ENCODE measurements at regions not wholly inside any gene's neighbourhood (a gene's known extent, or its start where the extent isn't known, plus 50 kb on each side); places are given as distances from the start of the nearest gene placed in this dataset.
A peak's percentile ranks its signal among the peaks of the same experiment; 100 is the strongest.

DNA sequence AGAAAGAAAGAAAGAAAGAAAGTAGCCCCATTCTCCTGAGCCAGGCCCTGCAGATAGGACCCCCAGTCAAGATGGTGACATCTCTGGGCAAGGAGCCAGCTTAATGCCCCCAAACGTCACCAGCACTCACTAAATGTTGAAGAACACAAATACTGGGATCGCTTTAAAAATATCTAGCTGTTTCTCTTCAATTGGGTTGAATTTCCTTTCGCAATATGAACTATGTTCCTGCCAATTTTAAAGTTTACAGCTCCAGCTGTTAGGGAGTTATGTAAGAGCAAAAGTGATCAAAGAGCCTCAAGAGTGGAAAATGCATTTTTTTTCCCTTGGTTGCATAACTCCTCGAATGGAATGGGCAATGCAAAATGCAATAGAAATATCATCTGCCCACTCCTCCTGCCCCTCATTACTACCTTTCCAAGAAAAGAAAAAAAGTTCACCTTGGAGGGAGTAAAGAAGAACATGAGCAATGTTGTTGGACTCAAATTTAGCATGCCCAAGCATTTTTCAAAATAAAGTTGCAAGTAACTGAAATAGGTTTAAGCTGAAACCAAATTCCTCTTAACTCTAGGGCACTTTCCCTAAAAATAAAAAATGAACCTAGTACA lies 244.2 kb upstream of the PIK3R1 start:
- Histone ChIP-seq H3K36me3 (ENCODE audit: control insufficient read depth in 2 of 2, insufficient read depth in 2 of 2, low read length in 1 of 2) (no peaks in the 10 kb centered on the region), H3K4me3 (ENCODE audit: low read depth in 1 of 2, low read length in 2 of 2) (no peak overlapping the region), H3K4me1 (ENCODE audit: control insufficient read depth in 2 of 2, insufficient read depth in 2 of 2, low read length in 1 of 2) (no peaks in the 10 kb centered on the region), H3K27ac (ENCODE audit: low read depth in 2 of 2, low read length in 1 of 2) (peak overlapping the region in 1 of 2 donors; percentile 63), H3K9me3 (ENCODE audit: control insufficient read depth in 2 of 2, insufficient read depth in 1 of 2, low read depth in 1 of 2, low read length in 1 of 2) (no peaks in the 10 kb centered on the region), H3K27me3 (ENCODE audit: control insufficient read depth in 1 of 2, insufficient read depth in 2 of 2, low read length in 2 of 2) (no peaks in the 10 kb centered on the region)
- 17 to 31% methylated on average over 4 of the region's 4 CpGs for WGBS, 2 donors

DNA sequence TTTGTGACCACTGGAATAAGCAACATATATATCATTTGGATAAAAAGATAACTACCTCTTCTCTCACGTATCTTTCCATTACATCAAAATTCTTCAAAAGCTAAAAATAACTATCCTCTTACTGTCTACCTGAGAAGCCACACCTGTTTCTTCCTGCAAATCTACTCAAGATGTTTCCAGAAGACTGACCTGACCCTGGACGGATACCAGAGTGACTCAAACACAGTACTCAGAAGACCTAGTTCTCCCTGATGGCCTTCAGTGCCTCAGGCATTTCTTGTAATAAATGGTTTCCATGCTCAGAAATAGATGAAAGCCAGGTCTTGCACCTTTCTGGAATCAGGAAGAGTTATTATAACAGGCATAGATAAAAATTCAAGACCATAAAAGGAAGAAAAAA lies 245.9 kb upstream of the PIK3R1 start:
- no peak overlapping the region for H3K4me3 ChIP-seq (ENCODE audit: low read depth in 1 of 2, low read length in 2 of 2)
- H3K9me3 ChIP-seq (ENCODE audit: control insufficient read depth in 2 of 2, insufficient read depth in 1 of 2, low read depth in 1 of 2, low read length in 1 of 2), result no peaks in the 10 kb centered on the region
- H3K27me3 ChIP-seq (ENCODE audit: control insufficient read depth in 1 of 2, insufficient read depth in 2 of 2, low read length in 2 of 2), result no peaks in the 10 kb centered on the region
- 65 to 70% methylated on average over 2 of the region's 2 CpGs for WGBS, 2 donors
- no peak overlapping the region for H3K27ac ChIP-seq (ENCODE audit: low read depth in 2 of 2, low read length in 1 of 2)
- H3K4me1 ChIP-seq (ENCODE audit: control insufficient read depth in 2 of 2, insufficient read depth in 2 of 2, low read length in 1 of 2), result peaks cover 0 to 2% of the 10 kb centered on the region in 2 donors
- H3K36me3 ChIP-seq (ENCODE audit: control insufficient read depth in 2 of 2, insufficient read depth in 2 of 2, low read length in 1 of 2), result no peaks in the 10 kb centered on the region

DNA sequence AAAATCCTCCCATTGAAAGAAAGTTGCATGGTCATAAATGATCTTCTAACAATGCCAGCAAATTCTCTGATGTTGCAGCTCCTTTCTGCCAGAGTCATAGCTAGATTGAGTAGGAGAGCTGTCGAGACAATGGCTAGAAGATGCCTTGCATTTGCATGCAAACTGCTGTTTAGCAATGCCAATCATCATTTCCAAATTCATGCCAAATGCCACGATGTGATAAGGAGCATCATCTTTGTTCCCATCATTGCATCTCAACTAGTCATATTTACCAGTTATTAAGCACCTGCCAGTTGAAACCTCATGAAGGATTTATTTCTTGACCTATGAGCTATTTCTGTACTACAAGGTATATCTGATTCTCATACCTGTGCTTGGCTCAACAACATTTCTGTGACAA lies 246.4 kb upstream of the PIK3R1 start:
- H3K27ac ChIP-seq (ENCODE audit: low read depth in 2 of 2, low read length in 1 of 2), result no peak overlapping the region
- no peaks in the 10 kb centered on the region for H3K9me3 ChIP-seq (ENCODE audit: control insufficient read depth in 2 of 2, insufficient read depth in 1 of 2, low read depth in 1 of 2, low read length in 1 of 2)
- 72 to 79% methylated on average over 2 of the region's 2 CpGs for WGBS, 2 donors
- no peaks in the 10 kb centered on the region for H3K27me3 ChIP-seq (ENCODE audit: control insufficient read depth in 1 of 2, insufficient read depth in 2 of 2, low read length in 2 of 2)
- no peaks in the 10 kb centered on the region for H3K36me3 ChIP-seq (ENCODE audit: control insufficient read depth in 2 of 2, insufficient read depth in 2 of 2, low read length in 1 of 2)
- H3K4me3 ChIP-seq (ENCODE audit: low read depth in 1 of 2, low read length in 2 of 2), result no peak overlapping the region
- H3K4me1 ChIP-seq (ENCODE audit: control insufficient read depth in 2 of 2, insufficient read depth in 2 of 2, low read length in 1 of 2), result peaks cover 0 to 3% of the 10 kb centered on the region in 2 donors

DNA sequence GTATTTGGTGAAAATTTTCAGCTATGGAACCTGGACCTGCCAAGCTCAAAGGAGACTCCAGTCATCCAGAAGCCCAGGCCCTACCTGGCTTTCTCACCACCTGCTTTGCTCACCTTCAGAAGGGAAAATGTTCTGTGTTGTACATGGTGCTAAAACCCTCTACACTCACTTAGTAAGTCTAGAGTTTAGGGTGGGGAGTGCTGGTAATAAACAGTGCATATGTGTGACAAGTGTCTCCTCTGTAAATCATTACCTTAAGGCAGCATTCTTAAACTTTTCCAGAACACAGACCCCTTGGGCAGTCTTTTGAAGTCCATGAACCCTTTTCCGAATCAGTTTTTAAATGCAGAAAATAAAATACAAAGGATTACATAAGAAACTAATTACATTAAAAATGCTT lies 248.8 kb upstream of the PIK3R1 start:
- WGBS, 2 donors, result 95 to 96% methylated on average over 1 of the region's 1 CpG
- Histone ChIP-seq H3K4me1 (ENCODE audit: control insufficient read depth in 2 of 2, insufficient read depth in 2 of 2, low read length in 1 of 2) (peaks cover 0 to 5% of the 10 kb centered on the region in 2 donors), H3K27ac (ENCODE audit: low read depth in 2 of 2, low read length in 1 of 2) (no peak overlapping the region)

DNA sequence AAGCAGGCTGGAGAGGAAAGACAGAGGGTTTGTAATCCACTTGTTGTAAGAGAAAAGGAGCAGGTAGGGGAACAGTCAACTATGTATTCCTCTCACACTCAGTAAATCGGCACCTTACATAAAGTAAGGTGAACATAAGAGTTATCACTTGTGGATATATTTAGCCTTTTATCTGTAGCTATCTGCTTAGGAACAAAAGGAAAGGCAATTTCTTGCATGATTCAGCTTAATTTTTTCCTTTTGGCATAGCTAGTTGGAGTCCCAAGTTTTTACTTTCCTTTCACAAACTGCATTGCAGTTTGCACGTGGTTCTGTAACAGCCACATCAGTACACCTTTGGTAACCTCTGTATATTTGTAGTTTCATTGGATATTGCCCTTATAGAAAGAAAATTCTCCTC lies 250.9 kb upstream of the PIK3R1 start:
- peak overlapping the region in 1 of 2 donors; percentile 8 for H3K27ac ChIP-seq (ENCODE audit: low read depth in 2 of 2, low read length in 1 of 2)
- H3K4me3 ChIP-seq (ENCODE audit: low read depth in 1 of 2, low read length in 2 of 2), result no peak overlapping the region

More for the DNA sequence above, 248.8 kb upstream of the PIK3R1 start:
- Histone ChIP-seq H3K27me3 (ENCODE audit: control insufficient read depth in 1 of 2, insufficient read depth in 2 of 2, low read length in 2 of 2) (no peaks in the 10 kb centered on the region), H3K4me3 (ENCODE audit: low read depth in 1 of 2, low read length in 2 of 2) (no peak overlapping the region), H3K9me3 (ENCODE audit: control insufficient read depth in 2 of 2, insufficient read depth in 1 of 2, low read depth in 1 of 2, low read length in 1 of 2) (no peaks in the 10 kb centered on the region), H3K36me3 (ENCODE audit: control insufficient read depth in 2 of 2, insufficient read depth in 2 of 2, low read length in 1 of 2) (no peaks in the 10 kb centered on the region)

DNA sequence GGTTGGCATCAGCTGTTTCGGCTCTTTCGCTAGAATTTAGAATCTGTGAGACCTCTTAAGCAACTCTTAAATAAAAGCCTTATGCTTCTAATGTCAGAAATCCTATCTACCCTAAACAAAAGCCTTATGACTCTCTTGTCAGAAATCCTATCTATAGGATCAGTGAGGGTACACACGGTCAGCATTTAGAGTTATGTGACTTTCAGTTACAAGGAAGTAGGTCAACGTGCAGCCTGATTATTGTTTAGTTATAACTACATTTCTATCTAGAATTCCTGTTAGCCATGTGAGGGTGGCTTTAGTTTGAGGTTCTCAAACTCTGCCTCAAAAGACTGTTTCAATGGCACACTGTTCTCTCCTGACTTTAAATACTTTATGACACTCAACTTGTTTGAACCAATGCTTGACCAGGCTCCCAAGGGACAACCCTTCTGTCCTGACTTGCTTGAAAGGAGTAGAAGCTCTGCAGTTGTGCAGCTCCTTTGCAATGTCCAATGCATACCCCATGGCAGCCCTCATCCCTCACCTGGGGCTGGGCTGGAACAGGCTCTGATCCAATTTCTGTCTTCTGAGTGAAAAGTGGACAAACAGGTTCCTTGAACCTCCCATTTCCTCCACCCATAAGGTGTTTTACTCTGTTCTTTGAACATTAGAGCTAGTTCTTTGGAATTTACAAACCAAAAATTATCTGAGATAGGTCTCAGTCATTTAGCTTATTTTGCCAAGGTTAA lies 251.6 kb upstream of the PIK3R1 start:
- peak overlapping the region in 1 of 2 donors; percentile 8 for H3K27ac ChIP-seq (ENCODE audit: low read depth in 2 of 2, low read length in 1 of 2)
- H3K4me1 ChIP-seq (ENCODE audit: control insufficient read depth in 2 of 2, insufficient read depth in 2 of 2, low read length in 1 of 2), result peaks cover 0 to 7% of the 10 kb centered on the region in 2 donors
- no peaks in the 10 kb centered on the region for H3K36me3 ChIP-seq (ENCODE audit: control insufficient read depth in 2 of 2, insufficient read depth in 2 of 2, low read length in 1 of 2)
- no peak overlapping the region for H3K4me3 ChIP-seq (ENCODE audit: low read depth in 1 of 2, low read length in 2 of 2)
- no peaks in the 10 kb centered on the region for H3K27me3 ChIP-seq (ENCODE audit: control insufficient read depth in 1 of 2, insufficient read depth in 2 of 2, low read length in 2 of 2)
- no peaks in the 10 kb centered on the region for H3K9me3 ChIP-seq (ENCODE audit: control insufficient read depth in 2 of 2, insufficient read depth in 1 of 2, low read depth in 1 of 2, low read length in 1 of 2)
- WGBS, 2 donors, result 86 to 91% methylated on average over 4 of the region's 4 CpGs

More for the DNA sequence above, 250.9 kb upstream of the PIK3R1 start:
- Histone ChIP-seq H3K27me3 (ENCODE audit: control insufficient read depth in 1 of 2, insufficient read depth in 2 of 2, low read length in 2 of 2) (no peaks in the 10 kb centered on the region), H3K36me3 (ENCODE audit: control insufficient read depth in 2 of 2, insufficient read depth in 2 of 2, low read length in 1 of 2) (no peaks in the 10 kb centered on the region), H3K9me3 (ENCODE audit: control insufficient read depth in 2 of 2, insufficient read depth in 1 of 2, low read depth in 1 of 2, low read length in 1 of 2) (no peaks in the 10 kb centered on the region), H3K4me1 (ENCODE audit: control insufficient read depth in 2 of 2, insufficient read depth in 2 of 2, low read length in 1 of 2) (peaks cover 0 to 7% of the 10 kb centered on the region in 2 donors)
- WGBS, 2 donors, result 43 to 46% methylated on average over 2 of the region's 2 CpGs

DNA sequence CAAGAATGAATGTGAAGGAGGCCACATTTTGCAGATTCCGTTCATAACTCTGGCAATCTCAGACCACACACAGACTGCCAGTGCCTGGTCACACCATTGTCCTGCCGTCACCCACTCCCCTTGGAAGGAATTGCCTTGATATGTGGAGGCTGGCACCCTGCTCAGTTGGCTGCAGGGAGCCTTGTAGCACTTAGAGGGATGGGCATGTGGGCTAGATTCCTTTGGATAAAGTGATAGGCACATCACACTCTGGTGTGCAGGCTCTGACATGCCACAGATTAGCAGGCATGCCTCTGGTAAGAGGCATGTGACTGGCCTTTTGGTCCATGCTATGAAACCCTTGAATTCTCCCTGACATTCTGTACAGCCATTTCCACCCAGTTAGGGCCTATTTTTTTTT lies 254.6 kb upstream of the PIK3R1 start:
- 48 to 53% methylated on average over 2 of the region's 2 CpGs for WGBS, 2 donors
- H3K27ac ChIP-seq (ENCODE audit: low read depth in 2 of 2, low read length in 1 of 2), result no peak overlapping the region
- no peak overlapping the region for H3K4me3 ChIP-seq (ENCODE audit: low read depth in 1 of 2, low read length in 2 of 2)
- H3K36me3 ChIP-seq (ENCODE audit: control insufficient read depth in 2 of 2, insufficient read depth in 2 of 2, low read length in 1 of 2), result no peaks in the 10 kb centered on the region
- peaks cover 0 to 7% of the 10 kb centered on the region in 2 donors for H3K4me1 ChIP-seq (ENCODE audit: control insufficient read depth in 2 of 2, insufficient read depth in 2 of 2, low read length in 1 of 2)
- no peaks in the 10 kb centered on the region for H3K9me3 ChIP-seq (ENCODE audit: control insufficient read depth in 2 of 2, insufficient read depth in 1 of 2, low read depth in 1 of 2, low read length in 1 of 2)
- no peaks in the 10 kb centered on the region for H3K27me3 ChIP-seq (ENCODE audit: control insufficient read depth in 1 of 2, insufficient read depth in 2 of 2, low read length in 2 of 2)

DNA sequence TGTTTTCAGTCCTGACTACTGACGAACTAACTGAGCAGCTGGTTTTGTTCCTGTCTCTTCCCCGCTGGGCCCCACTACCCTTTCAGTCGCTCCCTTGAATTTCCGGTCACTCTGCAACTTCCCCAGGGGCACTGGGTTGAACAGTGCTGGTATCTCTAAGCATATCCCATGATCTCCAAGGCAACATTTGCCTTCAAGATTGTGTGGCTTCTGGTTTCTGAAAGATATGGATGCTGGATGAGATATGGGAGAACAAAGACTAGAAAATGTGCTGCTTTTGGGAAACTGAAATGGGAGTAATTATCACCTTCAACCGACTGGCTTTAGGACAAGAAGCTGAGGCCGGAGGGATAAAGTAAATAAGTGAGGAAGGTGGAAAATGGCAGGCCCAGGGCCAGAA lies 258.2 kb upstream of the PIK3R1 start:
- 76 to 85% methylated on average over 5 to 6 of the region's 6 CpGs for WGBS, 2 donors

DNA sequence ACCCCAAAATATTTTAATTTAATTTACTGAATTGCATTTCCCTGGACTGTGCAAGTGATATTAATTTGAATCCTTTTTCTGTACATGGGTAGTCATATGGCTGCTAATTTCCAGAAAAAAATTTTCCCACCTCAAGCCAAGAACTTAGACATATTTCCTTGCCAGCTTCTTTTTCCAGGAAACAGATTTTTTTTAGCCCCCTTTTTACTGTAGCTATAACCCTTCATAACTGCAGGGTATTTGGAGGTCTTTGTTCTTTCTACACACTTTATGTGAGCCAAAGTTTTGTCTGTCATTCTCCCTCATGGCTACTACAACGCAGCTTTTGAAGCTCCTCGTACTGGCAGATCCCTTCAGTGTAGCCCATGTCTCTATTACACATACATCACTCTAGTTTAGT lies 261.2 kb upstream of the PIK3R1 start:
- H3K9me3 ChIP-seq (ENCODE audit: control insufficient read depth in 2 of 2, insufficient read depth in 1 of 2, low read depth in 1 of 2, low read length in 1 of 2), result no peaks in the 10 kb centered on the region
- no peaks in the 10 kb centered on the region for H3K27me3 ChIP-seq (ENCODE audit: control insufficient read depth in 1 of 2, insufficient read depth in 2 of 2, low read length in 2 of 2)
- no peaks in the 10 kb centered on the region for H3K36me3 ChIP-seq (ENCODE audit: control insufficient read depth in 2 of 2, insufficient read depth in 2 of 2, low read length in 1 of 2)
- H3K27ac ChIP-seq (ENCODE audit: low read depth in 2 of 2, low read length in 1 of 2), result no peak overlapping the region
- WGBS, 2 donors, result 67 to 70% methylated on average over 2 of the region's 2 CpGs
- H3K4me1 ChIP-seq (ENCODE audit: control insufficient read depth in 2 of 2, insufficient read depth in 2 of 2, low read length in 1 of 2), result no peaks in the 10 kb centered on the region
- H3K4me3 ChIP-seq (ENCODE audit: low read depth in 1 of 2, low read length in 2 of 2), result no peak overlapping the region

More for the DNA sequence above, 258.2 kb upstream of the PIK3R1 start:
- no peak overlapping the region for H3K27ac ChIP-seq (ENCODE audit: low read depth in 2 of 2, low read length in 1 of 2)
- H3K27me3 ChIP-seq (ENCODE audit: control insufficient read depth in 1 of 2, insufficient read depth in 2 of 2, low read length in 2 of 2), result no peaks in the 10 kb centered on the region
- no peaks in the 10 kb centered on the region for H3K9me3 ChIP-seq (ENCODE audit: control insufficient read depth in 2 of 2, insufficient read depth in 1 of 2, low read depth in 1 of 2, low read length in 1 of 2)
- H3K4me3 ChIP-seq (ENCODE audit: low read depth in 1 of 2, low read length in 2 of 2), result no peak overlapping the region
- peaks cover 0 to 3% of the 10 kb centered on the region in 2 donors for H3K4me1 ChIP-seq (ENCODE audit: control insufficient read depth in 2 of 2, insufficient read depth in 2 of 2, low read length in 1 of 2)
- H3K36me3 ChIP-seq (ENCODE audit: control insufficient read depth in 2 of 2, insufficient read depth in 2 of 2, low read length in 1 of 2), result no peaks in the 10 kb centered on the region

DNA sequence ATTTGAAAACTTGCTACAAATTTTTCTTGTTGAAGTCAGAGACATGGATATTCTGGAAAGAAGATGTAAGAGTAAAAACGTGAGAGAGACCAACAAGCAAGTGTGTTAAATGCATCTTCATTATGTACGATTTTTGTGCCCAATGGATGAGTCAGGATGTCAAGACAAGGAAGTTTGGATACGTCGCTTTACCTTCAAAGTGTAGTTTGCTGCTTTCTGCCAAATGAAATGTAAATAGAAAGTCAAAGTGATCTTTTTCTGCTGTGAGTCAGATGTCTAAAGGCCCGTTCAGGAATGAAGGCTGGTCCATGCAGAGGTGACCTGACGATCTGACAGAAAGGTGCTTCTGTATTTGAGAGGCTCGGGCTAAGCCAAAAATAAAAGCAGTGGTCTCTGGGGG lies 273.1 kb upstream of the PIK3R1 start:
- Histone ChIP-seq H3K36me3 (ENCODE audit: control insufficient read depth in 2 of 2, insufficient read depth in 2 of 2, low read length in 1 of 2) (no peaks in the 10 kb centered on the region), H3K4me3 (ENCODE audit: low read depth in 1 of 2, low read length in 2 of 2) (no peak overlapping the region), H3K4me1 (ENCODE audit: control insufficient read depth in 2 of 2, insufficient read depth in 2 of 2, low read length in 1 of 2) (no peaks in the 10 kb centered on the region), H3K27ac (ENCODE audit: low read depth in 2 of 2, low read length in 1 of 2) (peak overlapping the region in 1 of 2 donors; percentile 22), H3K9me3 (ENCODE audit: control insufficient read depth in 2 of 2, insufficient read depth in 1 of 2, low read depth in 1 of 2, low read length in 1 of 2) (no peaks in the 10 kb centered on the region), H3K27me3 (ENCODE audit: control insufficient read depth in 1 of 2, insufficient read depth in 2 of 2, low read length in 2 of 2) (no peaks in the 10 kb centered on the region)
- WGBS, 2 donors, result 27 to 48% methylated on average over 7 of the region's 7 CpGs
